ENCODE measurements at regions not wholly inside any gene's neighbourhood (a gene's known extent, or its start where the extent isn't known, plus 50 kb on each side); places are given as distances from the start of the nearest gene placed in this dataset.

GRCh38 chr11:92873551-92873950 lies 95.9 kb upstream of the MTNR1B start (continued):
- TF ChIP-seq ZNF740 (CRISPR knock-in tag; IDR thresholded peaks at IDR 0.05) (no peak), ZNF740 (tag; IDR thresholded peaks at IDR 0.05) (no peak), SMAD2 (IDR thresholded peaks at IDR 0.05; ENCODE audit: low read depth, low read length) (no peak), NFATC3 (IDR thresholded peaks at IDR 0.05) (no peak), GABPB1 (CRISPR knock-in tag; IDR thresholded peaks at IDR 0.05) (no peak), ZBTB40 (IDR thresholded peaks at IDR 0.05) (no peak), ZBTB40 (CRISPR knock-in tag; IDR thresholded peaks at IDR 0.05) (no peak)

Measured in K562 (cell line).